ENCODE measurements at regions not wholly inside any gene's neighbourhood (a gene's known extent, or its start where the extent isn't known, plus 50 kb on each side); places are given as distances from the start of the nearest gene placed in this dataset.

DNA sequence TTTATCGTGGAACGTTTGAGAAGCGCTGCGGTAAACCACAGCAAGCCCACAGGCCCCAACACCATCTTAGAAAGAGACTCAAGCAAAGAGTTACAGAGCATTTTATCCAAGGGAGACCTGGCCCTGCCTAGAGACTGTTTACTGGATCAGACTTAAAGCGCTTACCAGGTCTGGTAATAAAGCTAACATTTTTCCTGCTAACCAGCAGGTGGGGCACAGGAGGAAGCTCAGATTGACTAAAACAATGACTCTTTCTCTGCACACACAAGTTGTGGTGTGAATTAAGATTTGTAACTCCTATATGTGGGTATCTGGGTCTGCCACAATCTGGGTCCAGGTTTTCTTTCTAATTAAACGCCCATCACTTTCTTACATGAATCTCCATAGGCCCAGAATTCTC is 136.5 kb upstream of the ETS2 start:
- in situ Hi-C loops (cut with MboI; ENCODE audit: low pct_ligation_motif_present in 1 of 4, low pct_unique_long_range_greater_than_20kb in 1 of 4, low sequenced_read_pairs in 3 of 4) (no loop called here), intact Hi-C loops (cut with DNase I; ENCODE audit: low total_unique reads) (no loop called here)
- Histone ChIP-seq H3K36me3 (no peaks in the 10 kb centered on the region), H3K9me3 (no peaks in the 10 kb centered on the region), H3K27me3 (peaks cover 1% of the 10 kb centered on the region), H3K4me1 (peaks cover 0 to 18% (median 6%) of the 10 kb centered on the region in 4 donors), H3K27ac (no peak overlapping the region), H3K4me3 (no peak overlapping the region)
- 68 to 80% methylated on average over 5 to 6 of the region's 6 CpGs for WGBS, 2 donors (ENCODE audit: low coverage in 1 of 2)
- peak; percentile 24 for DNase-seq
- TF ChIP-seq POLR2AphosphoS5 (IDR thresholded peaks at IDR 0.05) (no peak), EP300 (IDR thresholded peaks at IDR 0.05; ENCODE audit: low read depth) (no peak), POLR2A (IDR thresholded peaks at IDR 0.05) (no peak)
- TF ChIP-seq, protein P1, sequence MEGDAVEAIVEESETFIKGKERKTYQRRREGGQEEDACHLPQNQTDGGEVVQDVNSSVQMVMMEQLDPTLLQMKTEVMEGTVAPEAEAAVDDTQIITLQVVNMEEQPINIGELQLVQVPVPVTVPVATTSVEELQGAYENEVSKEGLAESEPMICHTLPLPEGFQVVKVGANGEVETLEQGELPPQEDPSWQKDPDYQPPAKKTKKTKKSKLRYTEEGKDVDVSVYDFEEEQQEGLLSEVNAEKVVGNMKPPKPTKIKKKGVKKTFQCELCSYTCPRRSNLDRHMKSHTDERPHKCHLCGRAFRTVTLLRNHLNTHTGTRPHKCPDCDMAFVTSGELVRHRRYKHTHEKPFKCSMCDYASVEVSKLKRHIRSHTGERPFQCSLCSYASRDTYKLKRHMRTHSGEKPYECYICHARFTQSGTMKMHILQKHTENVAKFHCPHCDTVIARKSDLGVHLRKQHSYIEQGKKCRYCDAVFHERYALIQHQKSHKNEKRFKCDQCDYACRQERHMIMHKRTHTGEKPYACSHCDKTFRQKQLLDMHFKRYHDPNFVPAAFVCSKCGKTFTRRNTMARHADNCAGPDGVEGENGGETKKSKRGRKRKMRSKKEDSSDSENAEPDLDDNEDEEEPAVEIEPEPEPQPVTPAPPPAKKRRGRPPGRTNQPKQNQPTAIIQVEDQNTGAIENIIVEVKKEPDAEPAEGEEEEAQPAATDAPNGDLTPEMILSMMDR (IDR thresholded peaks at IDR 0.05), result peak; percentile 26 to 39 (median 34)

DNA sequence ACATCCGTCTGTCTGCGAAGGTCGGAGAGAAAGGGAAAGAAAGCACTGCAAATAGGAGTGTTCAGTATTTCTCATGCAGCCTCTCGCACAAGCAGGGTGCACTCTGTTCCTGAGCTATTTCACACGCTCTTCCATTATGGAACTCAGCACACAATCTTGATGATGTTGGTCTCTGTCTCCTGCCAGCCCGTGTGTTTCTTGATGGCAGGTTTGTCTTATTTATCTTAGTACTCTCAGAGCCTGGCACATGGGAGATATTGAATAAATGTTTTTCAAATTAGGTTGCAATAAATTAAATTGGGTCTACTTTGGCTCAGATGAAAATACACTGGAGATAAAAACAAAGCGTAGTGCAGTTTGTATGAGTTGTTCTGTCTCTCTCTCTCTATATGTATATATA is 134.9 kb upstream of the ETS2 start:
- Histone ChIP-seq H3K9me3 (no peaks in the 10 kb centered on the region), H3K27ac (no peak overlapping the region), H3K4me1 (peaks cover 0 to 18% (median 6%) of the 10 kb centered on the region in 4 donors), H3K4me3 (no peak overlapping the region), H3K27me3 (peaks cover 16% of the 10 kb centered on the region), H3K36me3 (no peaks in the 10 kb centered on the region)
- TF ChIP-seq, protein P1 (IDR thresholded peaks at IDR 0.05), result no peak
- TF ChIP-seq EP300 (IDR thresholded peaks at IDR 0.05; ENCODE audit: low read depth), result no peak
- 86 to 89% methylated on average over 4 to 7 of the region's 7 CpGs for WGBS, 2 donors (ENCODE audit: low coverage in 1 of 2)
- no peak for DNase-seq
- in situ Hi-C loops (cut with MboI; ENCODE audit: low pct_ligation_motif_present in 1 of 4, low pct_unique_long_range_greater_than_20kb in 1 of 4, low sequenced_read_pairs in 3 of 4) (no loop called here), intact Hi-C loops (cut with DNase I; ENCODE audit: low total_unique reads) (no loop called here)

- TF ChIP-seq EP300 (IDR thresholded peaks at IDR 0.05; ENCODE audit: low read depth) (no peak), POLR2AphosphoS5 (IDR thresholded peaks at IDR 0.05) (no peak), POLR2A (IDR thresholded peaks at IDR 0.05) (no peak)
- TF ChIP-seq, protein P1 (IDR thresholded peaks at IDR 0.05), result no peak
- WGBS, 2 donors (ENCODE audit: low coverage in 1 of 2), result 64 to 65% methylated on average over 6 of the region's 6 CpGs
- in situ Hi-C loops (cut with MboI; ENCODE audit: low pct_ligation_motif_present in 1 of 4, low pct_unique_long_range_greater_than_20kb in 1 of 4, low sequenced_read_pairs in 3 of 4), result no loop called here
These were observed 134.0 kb upstream of the ETS2 start for GRCh38 chr21:38671773-38672172.

GRCh38 chr21:38675182-38675824 is 130.4 kb upstream of the ETS2 start:
- no peak overlapping the region for H3K4me3 ChIP-seq
- no peak for DNase-seq
- in situ Hi-C loops (cut with MboI; ENCODE audit: low pct_ligation_motif_present in 1 of 4, low pct_unique_long_range_greater_than_20kb in 1 of 4, low sequenced_read_pairs in 3 of 4) (no loop called here), intact Hi-C loops (cut with DNase I; ENCODE audit: low total_unique reads) (no loop called here)
- no peaks in the 10 kb centered on the region for H3K9me3 ChIP-seq
- H3K4me1 ChIP-seq, result peaks cover 0 to 16% (median 0%) of the 10 kb centered on the region in 4 donors
- TF ChIP-seq EP300 (IDR thresholded peaks at IDR 0.05; ENCODE audit: low read depth), result no peak
- TF ChIP-seq, protein P1 (IDR thresholded peaks at IDR 0.05), result no peak
- no peak for TF ChIP-seq POLR2A (IDR thresholded peaks at IDR 0.05)
- TF ChIP-seq POLR2AphosphoS5 (IDR thresholded peaks at IDR 0.05), result no peak
- 84 to 91% methylated on average over 17 to 22 of the region's 22 CpGs for WGBS, 2 donors (ENCODE audit: low coverage in 1 of 2)
- peaks cover 23% of the 10 kb centered on the region for H3K27me3 ChIP-seq
- H3K27ac ChIP-seq, result no peak overlapping the region
- no peaks in the 10 kb centered on the region for H3K36me3 ChIP-seq

More at GRCh38 chr21:38671773-38672172, 134.0 kb upstream of the ETS2 start:
- Histone ChIP-seq H3K27me3 (peaks cover 23% of the 10 kb centered on the region), H3K36me3 (no peaks in the 10 kb centered on the region), H3K4me1 (peaks cover 0 to 18% (median 6%) of the 10 kb centered on the region in 4 donors), H3K27ac (no peak overlapping the region), H3K9me3 (no peaks in the 10 kb centered on the region), H3K4me3 (no peak overlapping the region)
- intact Hi-C loops (cut with DNase I; ENCODE audit: low total_unique reads), result no loop called here
- DNase-seq, result no peak
